ENCODE measurements at regions not wholly inside any gene's neighbourhood (a gene's known extent, or its start where the extent isn't known, plus 50 kb on each side); places are given as distances from the start of the nearest gene placed in this dataset.
"Not testable (repeated sequence)": the region's sequence is repeated elsewhere in the genome, so short reads cannot be mapped to it uniquely, and the experiment has no call there.

DNA sequence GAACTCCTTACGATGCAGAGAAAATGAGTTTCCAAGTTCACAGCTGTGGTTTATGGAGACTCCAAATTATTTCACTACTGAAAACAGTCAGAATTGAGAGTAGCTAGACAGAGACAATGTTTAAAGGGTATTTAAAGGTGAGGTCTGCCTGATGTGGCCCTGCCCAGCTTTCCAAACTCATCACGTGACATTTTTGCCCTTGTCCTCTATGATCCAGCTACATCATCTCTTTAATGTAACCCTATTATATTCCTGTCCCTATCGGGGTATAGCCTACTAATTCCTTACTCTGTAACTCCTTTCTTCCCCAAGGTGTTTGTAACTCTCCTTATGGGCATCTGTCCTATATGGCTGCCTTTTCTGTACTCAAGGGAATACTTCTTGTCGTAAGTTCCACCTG is 297.2 kb downstream of the GRXCR1 start:
- no peaks in the 10 kb centered on the region for H3K9me3 ChIP-seq (replicated peaks in 1 of 3)
- no peaks in the 10 kb centered on the region for H3K36me3 ChIP-seq (replicated peaks in 1 of 2)
- H3K4me3 ChIP-seq: no peak overlapping the region
- H3K27ac ChIP-seq: no peak overlapping the region
- H3K4me1 ChIP-seq (replicated peaks in 1 of 2): no peaks in the 10 kb centered on the region
- DNase-seq: no peak
- WGBS, 4 donors: 77 to 84% (median 82%) methylated on average over 4 of the region's 4 CpGs
- no peak for TF ChIP-seq POLR2A (IDR thresholded peaks at IDR 0.05)
- TF ChIP-seq, protein P1, sequence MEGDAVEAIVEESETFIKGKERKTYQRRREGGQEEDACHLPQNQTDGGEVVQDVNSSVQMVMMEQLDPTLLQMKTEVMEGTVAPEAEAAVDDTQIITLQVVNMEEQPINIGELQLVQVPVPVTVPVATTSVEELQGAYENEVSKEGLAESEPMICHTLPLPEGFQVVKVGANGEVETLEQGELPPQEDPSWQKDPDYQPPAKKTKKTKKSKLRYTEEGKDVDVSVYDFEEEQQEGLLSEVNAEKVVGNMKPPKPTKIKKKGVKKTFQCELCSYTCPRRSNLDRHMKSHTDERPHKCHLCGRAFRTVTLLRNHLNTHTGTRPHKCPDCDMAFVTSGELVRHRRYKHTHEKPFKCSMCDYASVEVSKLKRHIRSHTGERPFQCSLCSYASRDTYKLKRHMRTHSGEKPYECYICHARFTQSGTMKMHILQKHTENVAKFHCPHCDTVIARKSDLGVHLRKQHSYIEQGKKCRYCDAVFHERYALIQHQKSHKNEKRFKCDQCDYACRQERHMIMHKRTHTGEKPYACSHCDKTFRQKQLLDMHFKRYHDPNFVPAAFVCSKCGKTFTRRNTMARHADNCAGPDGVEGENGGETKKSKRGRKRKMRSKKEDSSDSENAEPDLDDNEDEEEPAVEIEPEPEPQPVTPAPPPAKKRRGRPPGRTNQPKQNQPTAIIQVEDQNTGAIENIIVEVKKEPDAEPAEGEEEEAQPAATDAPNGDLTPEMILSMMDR (IDR thresholded peaks at IDR 0.05): no peak
- intact Hi-C loops (cut with DNase I): no loop called here
- H3K27me3 ChIP-seq: no peaks in the 10 kb centered on the region

DNA sequence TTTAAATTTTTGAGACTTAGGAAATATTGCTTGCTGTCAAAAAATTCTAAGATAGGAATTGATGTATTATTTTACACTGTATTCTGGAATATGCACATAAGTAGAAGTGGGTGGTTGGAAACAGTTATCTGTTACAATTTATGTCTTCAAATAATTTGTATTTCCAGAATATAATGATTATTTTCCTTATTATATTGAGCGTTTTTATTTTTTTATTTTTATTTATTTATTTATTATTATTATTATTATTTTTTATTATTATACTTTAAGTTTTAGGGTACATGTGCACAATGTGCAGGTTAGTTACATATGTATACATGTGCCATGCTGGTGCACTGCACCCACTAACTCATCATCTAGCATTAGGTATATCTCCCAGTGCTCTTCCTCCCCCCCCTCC is 320.1 kb downstream of the GRXCR1 start:
- intact Hi-C loops (cut with DNase I); DNase-seq; H3K9me3 ChIP-seq (replicated peaks in 1 of 3); H3K27me3 ChIP-seq; H3K36me3 ChIP-seq (replicated peaks in 1 of 2); H3K4me1 ChIP-seq (replicated peaks in 1 of 2); H3K4me3 ChIP-seq; H3K27ac ChIP-seq: not testable (repeated sequence)
- 58 to 69% (median 66%) methylated on average over 1 of the region's 1 CpG for WGBS, 4 donors

DNA sequence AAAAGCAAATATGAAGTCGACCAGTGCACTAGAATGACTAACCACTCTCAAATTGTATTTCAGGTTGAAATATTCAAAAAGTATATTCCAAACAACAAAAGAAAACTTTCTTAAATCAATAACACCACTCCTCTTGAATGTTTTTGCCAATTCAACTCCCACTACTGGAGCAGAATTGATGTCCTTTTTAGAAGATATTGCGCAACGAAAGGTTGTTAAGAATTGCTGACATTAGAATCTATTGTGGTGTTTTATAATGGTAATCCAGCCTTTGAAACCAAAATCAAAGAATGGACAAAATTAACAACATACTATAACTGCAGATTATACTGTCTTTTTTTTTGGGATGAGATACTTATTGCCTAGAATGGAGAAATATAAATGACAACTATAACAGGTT is 331.3 kb downstream of the GRXCR1 start:
- Histone ChIP-seq H3K36me3 (replicated peaks in 1 of 2) (no peaks in the 10 kb centered on the region), H3K9me3 (replicated peaks in 1 of 3) (no peaks in the 10 kb centered on the region), H3K4me3 (no peak overlapping the region), H3K27ac (no peak overlapping the region), H3K27me3 (no peaks in the 10 kb centered on the region), H3K4me1 (replicated peaks in 1 of 2) (no peaks in the 10 kb centered on the region)
- no peak for TF ChIP-seq POLR2A (IDR thresholded peaks at IDR 0.05)
- TF ChIP-seq, protein P1 (IDR thresholded peaks at IDR 0.05): no peak
- 85 to 91% (median 90%) methylated on average over 3 of the region's 3 CpGs for WGBS, 4 donors
- intact Hi-C loops (cut with DNase I): no loop called here
- DNase-seq: no peak

DNA sequence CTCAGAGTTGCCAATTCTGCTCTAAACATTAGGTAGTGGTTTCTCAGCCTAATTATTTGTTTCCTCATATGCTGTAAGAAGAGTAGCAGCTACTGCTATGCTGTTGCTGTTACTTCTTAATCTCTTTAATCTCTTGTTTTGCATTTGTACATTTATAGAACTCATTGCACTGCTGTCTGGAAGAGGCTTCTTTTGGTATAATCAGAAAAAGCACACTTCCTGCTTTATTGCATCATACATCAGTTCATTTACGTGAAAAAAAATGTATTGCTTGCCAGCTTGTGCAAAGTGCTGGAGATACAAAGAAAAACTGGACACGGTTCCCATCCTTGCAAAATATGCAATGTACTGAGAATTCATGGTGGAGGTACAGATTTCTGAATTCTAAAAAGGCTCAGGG is 332.0 kb downstream of the GRXCR1 start:
- no peak for DNase-seq
- intact Hi-C loops (cut with DNase I): no loop called here
- H3K9me3 ChIP-seq (replicated peaks in 1 of 3): no peaks in the 10 kb centered on the region

GRCh38 chr4:43233321-43233720 is 340.8 kb downstream of the GRXCR1 start:
- no peak overlapping the region for H3K27ac ChIP-seq
- intact Hi-C loops (cut with DNase I): no loop called here

More for the DNA sequence above, 332.0 kb downstream of the GRXCR1 start:
- Histone ChIP-seq H3K27me3 (no peaks in the 10 kb centered on the region), H3K4me3 (no peak overlapping the region), H3K36me3 (replicated peaks in 1 of 2) (no peaks in the 10 kb centered on the region), H3K27ac (no peak overlapping the region), H3K4me1 (replicated peaks in 1 of 2) (no peaks in the 10 kb centered on the region)
- no peak for TF ChIP-seq POLR2A (IDR thresholded peaks at IDR 0.05)
- TF ChIP-seq, protein P1 (IDR thresholded peaks at IDR 0.05): no peak
- 33 to 55% (median 42%) methylated on average over 2 of the region's 2 CpGs for WGBS, 4 donors

More at GRCh38 chr4:43233321-43233720, 340.8 kb downstream of the GRXCR1 start:
- Histone ChIP-seq H3K9me3 (replicated peaks in 1 of 3) (no peaks in the 10 kb centered on the region), H3K36me3 (replicated peaks in 1 of 2) (no peaks in the 10 kb centered on the region), H3K27me3 (no peaks in the 10 kb centered on the region), H3K4me3 (no peak overlapping the region), H3K4me1 (replicated peaks in 1 of 2) (no peaks in the 10 kb centered on the region)
- TF ChIP-seq POLR2A (IDR thresholded peaks at IDR 0.05): no peak
- TF ChIP-seq, protein P1 (IDR thresholded peaks at IDR 0.05): no peak
- WGBS, 4 donors: 86 to 93% (median 90%) methylated on average over 3 of the region's 3 CpGs
- no peak for DNase-seq

All from adrenal gland (tissue), 9 donors.